PC-3 (cell line): ENCODE measurements at regions not wholly inside any gene's neighbourhood (a gene's known extent, or its start where the extent isn't known, plus 50 kb on each side); places are given as distances from the start of the nearest gene placed in this dataset.

ENCODE experiments used
- ATAC-seq: fragments of 200-7000 bp; cut with Tn5 transposase; 2 replicates; pipeline ENCODE4 v1.9.1; 2020; ENCODE audit warnings: mild to moderate bottlenecking, moderate library complexity
- BruUV-seq: library from RNA; stranded (reverse); fragments of 400-500 nt; replicated peaks from 2 replicates; lab custom pipeline; 2021; lab: Mats Ljungman, UMichigan
- CTCF ChIA-PET: fragments of 300-600 bp; sonication (Branson Sonifier 250); formaldehyde crosslinking; loops from one replicate; lab custom pipeline; 2022; ENCODE audit warnings: antibody characterized with exemption; lab: Charles Lee
- POLR2A ChIA-PET: fragments of 300-600 bp; sonication (Branson Sonifier 250); formaldehyde crosslinking; loops from one replicate; lab custom pipeline; 2022; ENCODE audit warnings: antibody characterized with exemption; ENCODE audit not compliant: unreplicated experiment; lab: Charles Lee
- DNase-seq: peaks from one replicate; pipeline ENCODE4 v3.0.0-alpha.2; 2015
- H2AFZ ChIP-seq: fragments of 300-600 bp; sonication (generic); 2 replicates; pipeline ENCODE4 v1.6.0; 2016; ENCODE audit warnings: antibody characterized with exemption, low read length
- H3F3A ChIP-seq: fragments of 300-600 bp; sonication (generic); one replicate; pipeline ENCODE4 v1.6.0; 2017; ENCODE audit warnings: antibody characterized with exemption, low read length, control low read depth, mild to moderate bottlenecking; ENCODE audit not compliant: unreplicated experiment
- H3K27ac ChIP-seq: fragments of 300-600 bp; sonication (generic); 2 replicates; pipeline ENCODE4 v1.5.1; 2016; ENCODE audit warnings: mild to moderate bottlenecking, low read length
- H3K27me3 ChIP-seq: fragments of 300-600 bp; sonication (generic); 2 replicates; pipeline ENCODE4 v1.6.1; 2016; ENCODE audit warnings: low read length, mixed read lengths
- H3K36me3 ChIP-seq: fragments of 300-600 bp; sonication (generic); 2 replicates; pipeline ENCODE4 v1.6.1; 2016; ENCODE audit warnings: low read depth, mixed run types, low read length, mixed read lengths
- H3K4me1 ChIP-seq: fragments of 300-600 bp; sonication (generic); 2 replicates; pipeline ENCODE4 v1.5.1; 2016; ENCODE audit warnings: low read length; ENCODE audit not compliant: insufficient read depth
- H3K4me2 ChIP-seq: fragments of 300-600 bp; sonication (generic); 2 replicates; pipeline ENCODE4 v1.6.0; 2016; ENCODE audit warnings: low read length
- H3K4me3 ChIP-seq: fragments of 300-600 bp; sonication (generic); 2 replicates; pipeline ENCODE4 v1.5.1; 2016; ENCODE audit warnings: mild to moderate bottlenecking, low read length, mixed read lengths
- H3K79me2 ChIP-seq: fragments of 300-600 bp; sonication (generic); 2 replicates; pipeline ENCODE4 v1.6.1; 2017; ENCODE audit warnings: low read length, mixed read lengths
- H3K9ac ChIP-seq: fragments of 300-600 bp; sonication (generic); 2 replicates; pipeline ENCODE4 v1.6.0; 2016; ENCODE audit warnings: mild to moderate bottlenecking, low read length
- H3K9me2 ChIP-seq: fragments of 300-600 bp; sonication (generic); replicated peaks from 2 replicates; pipeline ENCODE4 v1.6.1; 2016; ENCODE audit warnings: mixed run types, low read length, mixed read lengths
- H3K9me3 ChIP-seq: fragments of 300-600 bp; sonication (generic); 2 replicates; pipeline ENCODE4 v1.6.1; 2016; ENCODE audit warnings: low read length, mixed read lengths
- H4K20me1 ChIP-seq: fragments of 300-600 bp; sonication (generic); 2 replicates; pipeline ENCODE4 v1.6.1; 2016; ENCODE audit warnings: low read length, mixed read lengths
- EZH2 ChIP-seq: fragments of 300-600 bp; sonication (generic); IDR thresholded peaks from one replicate; pipeline ENCODE4 v1.6.1; 2017; ENCODE audit warnings: antibody characterized with exemption, mild to moderate bottlenecking, low read length; ENCODE audit not compliant: unreplicated experiment
- EZH2phosphoT487 ChIP-seq: fragments of 300-600 bp; sonication (generic); IDR thresholded peaks from 2 replicates; pipeline ENCODE4 v1.6.1; 2018; ENCODE audit warnings: mild to moderate bottlenecking, antibody characterized with exemption, low read length, borderline replicate concordance
- intact Hi-C: fragments of 100-400 bp; cut with micrococcal nuclease; formaldehyde crosslinking; loops from 2 replicates; pipeline ENCODE4 v1.9.0; 2023
- TF ChIP-seq, protein P1 (sequence below): fragments of 300-600 bp; sonication (generic); conservative IDR thresholded peaks from 2 replicates; pipeline ENCODE4 v1.5.1; 2017; ENCODE audit warnings: antibody characterized with exemption, low read depth, mild to moderate bottlenecking, low read length

DNA sequence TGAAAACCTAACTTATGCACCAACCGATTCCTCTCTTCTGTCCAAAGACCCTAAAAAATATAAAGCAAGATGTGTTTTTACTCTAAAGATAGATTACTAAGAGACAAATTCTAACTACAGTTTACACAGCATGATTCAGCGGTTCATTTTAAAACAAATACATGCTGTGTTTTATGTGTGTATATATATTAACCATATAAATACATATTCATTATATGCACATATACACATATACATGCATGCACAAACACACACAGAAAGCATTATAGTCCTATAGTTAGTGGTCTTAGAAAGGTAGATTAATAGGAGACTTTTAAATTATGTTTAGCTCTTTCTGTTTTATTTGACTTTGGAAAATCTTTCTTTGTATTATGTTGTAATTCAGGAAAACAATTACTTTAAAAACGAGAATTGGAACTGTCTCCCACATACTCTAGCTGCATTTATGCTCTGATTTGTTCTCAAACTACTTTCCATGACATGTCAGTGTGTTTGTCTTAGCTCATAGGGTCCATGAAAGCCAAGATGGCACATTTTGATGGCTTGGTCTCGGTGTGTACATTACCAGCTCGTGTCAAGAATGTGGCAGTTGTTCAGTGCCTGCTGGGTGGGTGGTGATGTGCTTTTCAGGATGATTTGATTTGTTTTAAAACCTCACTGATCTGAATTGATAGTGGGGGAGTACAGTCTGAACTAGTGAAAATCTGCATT, 548.8 kb upstream of the SALL1 start:
- H4K20me1 ChIP-seq = no peaks in the 10 kb centered on the region
- TF ChIP-seq, protein P1, sequence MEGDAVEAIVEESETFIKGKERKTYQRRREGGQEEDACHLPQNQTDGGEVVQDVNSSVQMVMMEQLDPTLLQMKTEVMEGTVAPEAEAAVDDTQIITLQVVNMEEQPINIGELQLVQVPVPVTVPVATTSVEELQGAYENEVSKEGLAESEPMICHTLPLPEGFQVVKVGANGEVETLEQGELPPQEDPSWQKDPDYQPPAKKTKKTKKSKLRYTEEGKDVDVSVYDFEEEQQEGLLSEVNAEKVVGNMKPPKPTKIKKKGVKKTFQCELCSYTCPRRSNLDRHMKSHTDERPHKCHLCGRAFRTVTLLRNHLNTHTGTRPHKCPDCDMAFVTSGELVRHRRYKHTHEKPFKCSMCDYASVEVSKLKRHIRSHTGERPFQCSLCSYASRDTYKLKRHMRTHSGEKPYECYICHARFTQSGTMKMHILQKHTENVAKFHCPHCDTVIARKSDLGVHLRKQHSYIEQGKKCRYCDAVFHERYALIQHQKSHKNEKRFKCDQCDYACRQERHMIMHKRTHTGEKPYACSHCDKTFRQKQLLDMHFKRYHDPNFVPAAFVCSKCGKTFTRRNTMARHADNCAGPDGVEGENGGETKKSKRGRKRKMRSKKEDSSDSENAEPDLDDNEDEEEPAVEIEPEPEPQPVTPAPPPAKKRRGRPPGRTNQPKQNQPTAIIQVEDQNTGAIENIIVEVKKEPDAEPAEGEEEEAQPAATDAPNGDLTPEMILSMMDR = no peak
- no peak for TF ChIP-seq EZH2phosphoT487
- TF ChIP-seq EZH2 = no peak
- no peaks in the 10 kb centered on the region for H3K4me1 ChIP-seq
- no peak for ATAC-seq
- BruUV-seq = no TSS peak
- no peaks in the 10 kb centered on the region for H3K9me3 ChIP-seq
- intact Hi-C loops = no loop called here
- H3K27me3 ChIP-seq = no peaks in the 10 kb centered on the region
- H3K4me2 ChIP-seq = no peak overlapping the region
- no peaks in the 10 kb centered on the region for H3K79me2 ChIP-seq
- H3K4me3 ChIP-seq = no peak overlapping the region
- no peak overlapping the region for H3K9ac ChIP-seq
- no peaks in the 10 kb centered on the region for H3F3A ChIP-seq
- DNase-seq = no peak
- ChIA-PET POLR2A (no interaction called here), CTCF (no interaction called here)
- no peaks in the 10 kb centered on the region for H3K36me3 ChIP-seq
- H2AFZ ChIP-seq = no peak overlapping the region
- no peaks in the 10 kb centered on the region for H3K9me2 ChIP-seq
- no peak overlapping the region for H3K27ac ChIP-seq

DNA sequence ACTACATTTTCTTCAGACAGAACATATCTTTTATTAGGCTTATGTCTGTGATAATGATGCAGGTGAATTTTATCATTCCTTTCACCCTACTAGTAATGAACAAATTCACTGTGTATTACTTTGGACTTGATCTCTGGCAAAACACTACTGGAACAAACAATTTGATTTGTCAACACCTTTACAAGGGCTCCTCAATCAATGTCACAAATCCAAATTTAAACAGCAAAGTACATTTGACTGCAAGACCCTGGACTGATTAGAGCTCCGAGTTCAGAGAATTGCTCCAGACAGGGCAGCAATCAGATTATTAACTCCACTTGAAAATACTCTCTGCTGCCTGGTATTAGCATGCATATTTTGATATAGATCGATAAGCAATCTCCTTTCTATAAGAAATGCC, 547.6 kb upstream of the SALL1 start:
- POLR2A ChIA-PET = no interaction called here
- no peak overlapping the region for H3K27ac ChIP-seq
- H2AFZ ChIP-seq = no peak overlapping the region
- H3K9me3 ChIP-seq = no peaks in the 10 kb centered on the region
- no peaks in the 10 kb centered on the region for H3K27me3 ChIP-seq
- no TSS peak for BruUV-seq
- no peaks in the 10 kb centered on the region for H4K20me1 ChIP-seq
- TF ChIP-seq EZH2 (no peak), EZH2phosphoT487 (no peak)
- TF ChIP-seq, protein P1 = no peak
- CTCF ChIA-PET = no interaction called here
- H3K4me1 ChIP-seq = no peaks in the 10 kb centered on the region
- H3K4me3 ChIP-seq = no peak overlapping the region
- no peaks in the 10 kb centered on the region for H3K9me2 ChIP-seq
- H3K4me2 ChIP-seq = no peak overlapping the region
- no peaks in the 10 kb centered on the region for H3K79me2 ChIP-seq
- no peaks in the 10 kb centered on the region for H3K36me3 ChIP-seq
- H3K9ac ChIP-seq = no peak overlapping the region
- no peak for ATAC-seq
- no peak for DNase-seq
- no peaks in the 10 kb centered on the region for H3F3A ChIP-seq
- intact Hi-C loops = no loop called here

DNA sequence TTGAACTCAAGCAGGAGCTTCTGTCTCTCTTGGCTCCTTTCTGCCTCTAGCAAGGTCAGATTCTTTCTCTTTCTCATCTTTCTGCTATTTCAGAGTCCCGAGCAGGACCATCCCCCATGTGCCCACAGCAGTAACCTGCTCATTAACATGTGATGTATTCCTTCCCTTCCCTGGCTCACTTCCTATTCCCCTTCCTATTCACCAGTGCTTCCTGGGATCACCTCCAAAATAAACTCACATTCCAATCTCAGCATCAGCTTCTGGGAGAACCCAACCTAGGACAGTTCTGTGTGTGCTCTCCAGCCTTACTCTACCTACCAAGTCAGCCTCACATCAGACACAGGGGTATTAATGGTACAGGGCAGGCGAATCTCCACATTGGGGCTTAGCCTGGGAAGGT, 546.4 kb upstream of the SALL1 start:
- BruUV-seq = no TSS peak
- no peak overlapping the region for H3K9ac ChIP-seq
- H3K4me2 ChIP-seq = no peak overlapping the region
- DNase-seq = no peak
- no peaks in the 10 kb centered on the region for H3F3A ChIP-seq
- no peak overlapping the region for H2AFZ ChIP-seq
- no peaks in the 10 kb centered on the region for H3K9me3 ChIP-seq
- ChIA-PET CTCF (no interaction called here), POLR2A (no interaction called here)
- H3K27me3 ChIP-seq = no peaks in the 10 kb centered on the region
- no peak overlapping the region for H3K4me3 ChIP-seq
- H4K20me1 ChIP-seq = no peaks in the 10 kb centered on the region
- intact Hi-C loops = no loop called here
- H3K27ac ChIP-seq = no peak overlapping the region
- no peaks in the 10 kb centered on the region for H3K36me3 ChIP-seq
- no peaks in the 10 kb centered on the region for H3K4me1 ChIP-seq
- TF ChIP-seq, protein P1 = no peak
- TF ChIP-seq EZH2phosphoT487 = no peak
- no peak for TF ChIP-seq EZH2
- H3K79me2 ChIP-seq = no peaks in the 10 kb centered on the region
- no peaks in the 10 kb centered on the region for H3K9me2 ChIP-seq
- ATAC-seq = no peak
